Suprapubic skin (tissue), 4 donors: ENCODE measurements at regions not wholly inside any gene's neighbourhood (a gene's known extent, or its start where the extent isn't known, plus 50 kb on each side); places are given as distances from the start of the nearest gene placed in this dataset.
"Not testable (repeated sequence)": the region's sequence is repeated elsewhere in the genome, so short reads cannot be mapped to it uniquely, and the experiment has no call there.

ENCODE experiments used
- DNase-seq, 2 donors: peaks; one replicate each; pipeline ENCODE4 v3.0.0-alpha.2; 2019; ENCODE audit warnings: low spot score in 2 of 2
- H3K27ac ChIP-seq: fragments of 200-600 bp; sonication (generic); one replicate; pipeline ENCODE4 v1.5.1; 2019
- H3K27me3 ChIP-seq: fragments of 200-600 bp; sonication (generic); one replicate; pipeline ENCODE4 v1.5.1; 2019
- H3K36me3 ChIP-seq: fragments of 200-600 bp; sonication (generic); one replicate; pipeline ENCODE4 v1.5.1; 2019
- H3K4me1 ChIP-seq: fragments of 200-600 bp; sonication (generic); one replicate; pipeline ENCODE4 v1.5.1; 2019
- H3K4me3 ChIP-seq: fragments of 200-600 bp; sonication (generic); one replicate; pipeline ENCODE4 v1.5.1; 2019; ENCODE audit warnings: mild to moderate bottlenecking
- H3K9me3 ChIP-seq: fragments of 200-600 bp; sonication (generic); one replicate; pipeline ENCODE4 v1.5.1; 2019
- EP300 ChIP-seq: sonication (generic); formaldehyde crosslinking; IDR thresholded peaks from one replicate; pipeline ENCODE4 v1.6.1; 2017; ENCODE audit warnings: antibody characterized with exemption
- POLR2A ChIP-seq, 2 donors: fragments of 450-650 bp; IDR thresholded peaks; one replicate each; pipeline ENCODE4 v1.6.1; 2017; ENCODE audit warnings: antibody characterized with exemption in 2 of 2, mild to moderate bottlenecking in 2 of 2, moderate library complexity in 2 of 2
- POLR2AphosphoS5 ChIP-seq, 3 donors: sonication (generic); formaldehyde crosslinking; IDR thresholded peaks; one replicate each; pipeline ENCODE4 v1.6.1; 2017; ENCODE audit warnings: antibody characterized with exemption in 3 of 3
- WGBS: methylation state at CpG from one replicate; pipeline ENCODE4 v1.1.5; 2018; 5-methylcytosine and 5-hydroxymethylcytosine counted together
- TF ChIP-seq, protein P1 (sequence below), 2 donors: fragments of 200-600 bp in 1 of 2; fragments of 450-650 bp in 1 of 2; sonication (generic) in 1 of 2; IDR thresholded peaks; one replicate each; pipeline ENCODE4 v1.5.1; 2016 to 2019; ENCODE audit warnings: antibody characterized with exemption in 2 of 2, mild to moderate bottlenecking in 1 of 2, moderate library complexity in 1 of 2

DNA sequence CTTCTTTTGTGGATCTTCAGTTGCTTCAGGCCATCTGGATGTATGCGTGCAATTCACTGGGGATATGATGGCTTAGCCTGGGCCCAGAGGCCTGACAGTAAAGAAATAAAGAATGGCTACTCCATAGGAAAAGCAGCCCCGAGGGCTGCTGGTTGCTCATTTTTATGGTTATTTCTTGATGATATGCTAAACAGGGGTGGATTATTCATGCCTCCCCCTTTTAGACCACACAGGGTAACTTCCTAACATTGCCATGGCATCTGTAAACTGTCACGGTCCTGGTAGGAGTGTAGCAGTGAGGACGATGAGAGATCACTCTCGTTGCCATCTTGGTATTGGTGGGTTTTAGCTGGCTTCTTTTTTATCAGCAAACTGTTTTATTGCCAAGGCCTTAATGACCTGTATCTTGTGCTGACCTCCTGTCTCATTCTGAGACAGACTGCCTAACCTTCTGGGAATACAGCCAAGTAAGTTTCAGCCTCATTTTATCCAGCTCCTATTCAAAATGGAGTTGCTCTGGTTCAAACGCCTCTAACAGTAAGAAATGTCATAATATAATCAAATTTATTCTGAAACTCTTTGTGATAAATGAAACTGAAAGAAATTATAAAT lies 60.5 kb downstream of the DSEL start:
- no peaks in the 10 kb centered on the region for H3K27me3 ChIP-seq
- no peak for DNase-seq
- H3K36me3 ChIP-seq: no peaks in the 10 kb centered on the region
- peaks cover 3% of the 10 kb centered on the region for H3K9me3 ChIP-seq
- H3K27ac ChIP-seq: no peak overlapping the region
- no peak overlapping the region for H3K4me3 ChIP-seq
- no peaks in the 10 kb centered on the region for H3K4me1 ChIP-seq
- TF ChIP-seq POLR2AphosphoS5 (IDR thresholded peaks at IDR 0.05) (no peak), POLR2A (IDR thresholded peaks at IDR 0.05) (no peak), EP300 (no peak)
- TF ChIP-seq, protein P1, sequence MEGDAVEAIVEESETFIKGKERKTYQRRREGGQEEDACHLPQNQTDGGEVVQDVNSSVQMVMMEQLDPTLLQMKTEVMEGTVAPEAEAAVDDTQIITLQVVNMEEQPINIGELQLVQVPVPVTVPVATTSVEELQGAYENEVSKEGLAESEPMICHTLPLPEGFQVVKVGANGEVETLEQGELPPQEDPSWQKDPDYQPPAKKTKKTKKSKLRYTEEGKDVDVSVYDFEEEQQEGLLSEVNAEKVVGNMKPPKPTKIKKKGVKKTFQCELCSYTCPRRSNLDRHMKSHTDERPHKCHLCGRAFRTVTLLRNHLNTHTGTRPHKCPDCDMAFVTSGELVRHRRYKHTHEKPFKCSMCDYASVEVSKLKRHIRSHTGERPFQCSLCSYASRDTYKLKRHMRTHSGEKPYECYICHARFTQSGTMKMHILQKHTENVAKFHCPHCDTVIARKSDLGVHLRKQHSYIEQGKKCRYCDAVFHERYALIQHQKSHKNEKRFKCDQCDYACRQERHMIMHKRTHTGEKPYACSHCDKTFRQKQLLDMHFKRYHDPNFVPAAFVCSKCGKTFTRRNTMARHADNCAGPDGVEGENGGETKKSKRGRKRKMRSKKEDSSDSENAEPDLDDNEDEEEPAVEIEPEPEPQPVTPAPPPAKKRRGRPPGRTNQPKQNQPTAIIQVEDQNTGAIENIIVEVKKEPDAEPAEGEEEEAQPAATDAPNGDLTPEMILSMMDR (IDR thresholded peaks at IDR 0.05): no peak
- WGBS: 64% methylated on average over 6 of the region's 6 CpGs

DNA sequence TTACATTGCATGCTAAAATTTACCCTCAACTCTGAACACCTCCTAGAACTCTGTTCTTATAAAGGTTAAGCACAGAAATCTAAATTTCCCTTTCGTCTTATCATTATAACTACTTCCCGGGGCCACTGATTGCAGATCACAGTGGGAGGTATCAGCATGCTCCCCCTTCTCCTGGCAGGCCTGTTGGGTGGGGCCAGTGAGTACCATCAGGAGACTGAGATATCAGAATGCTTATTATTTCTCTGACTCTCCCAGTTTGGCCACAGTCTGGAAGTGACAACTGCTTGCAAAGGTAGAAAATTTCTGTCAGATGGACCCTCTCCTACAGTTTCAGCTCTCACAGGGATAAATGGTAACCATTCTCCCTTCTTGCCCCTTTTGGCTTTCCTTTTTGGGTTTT lies 62.6 kb downstream of the DSEL start:
- Histone ChIP-seq H3K9me3 (peaks cover 9% of the 10 kb centered on the region), H3K27me3 (no peaks in the 10 kb centered on the region), H3K4me3 (no peak overlapping the region), H3K36me3 (no peaks in the 10 kb centered on the region), H3K4me1 (no peaks in the 10 kb centered on the region), H3K27ac (no peak overlapping the region)
- DNase-seq: no peak
- TF ChIP-seq POLR2AphosphoS5 (IDR thresholded peaks at IDR 0.05) (no peak), POLR2A (IDR thresholded peaks at IDR 0.05) (no peak), EP300 (no peak)
- TF ChIP-seq, protein P1 (IDR thresholded peaks at IDR 0.05): no peak
- WGBS: 52% methylated on average over 2 of the region's 2 CpGs

DNA sequence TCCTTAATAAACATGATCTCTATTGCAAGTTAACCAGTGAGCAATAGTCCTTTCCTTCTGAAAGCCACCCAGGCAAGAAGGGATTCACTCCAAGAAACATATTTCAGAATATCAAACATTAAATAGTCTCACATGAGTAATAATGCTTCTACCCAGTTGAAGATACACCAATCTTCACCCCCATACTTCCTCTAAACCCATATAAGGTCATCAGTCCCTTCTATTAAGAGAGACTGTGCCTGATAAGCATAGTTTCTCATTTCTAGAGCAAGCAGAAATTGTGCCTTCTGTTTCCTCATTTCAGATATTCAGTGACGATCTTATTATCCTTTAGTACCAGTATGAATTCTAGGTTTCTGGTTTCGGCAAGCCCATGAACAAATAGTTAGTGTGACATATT lies 64.6 kb downstream of the DSEL start:
- 87% methylated on average over 2 of the region's 2 CpGs for WGBS
- no peak for TF ChIP-seq POLR2A (IDR thresholded peaks at IDR 0.05)
- H3K4me1 ChIP-seq: no peaks in the 10 kb centered on the region
- no peaks in the 10 kb centered on the region for H3K36me3 ChIP-seq
- H3K27me3 ChIP-seq: no peaks in the 10 kb centered on the region
- H3K27ac ChIP-seq: no peak overlapping the region
- no peak for DNase-seq
- H3K4me3 ChIP-seq: no peak overlapping the region
- peaks cover 9% of the 10 kb centered on the region for H3K9me3 ChIP-seq

DNA sequence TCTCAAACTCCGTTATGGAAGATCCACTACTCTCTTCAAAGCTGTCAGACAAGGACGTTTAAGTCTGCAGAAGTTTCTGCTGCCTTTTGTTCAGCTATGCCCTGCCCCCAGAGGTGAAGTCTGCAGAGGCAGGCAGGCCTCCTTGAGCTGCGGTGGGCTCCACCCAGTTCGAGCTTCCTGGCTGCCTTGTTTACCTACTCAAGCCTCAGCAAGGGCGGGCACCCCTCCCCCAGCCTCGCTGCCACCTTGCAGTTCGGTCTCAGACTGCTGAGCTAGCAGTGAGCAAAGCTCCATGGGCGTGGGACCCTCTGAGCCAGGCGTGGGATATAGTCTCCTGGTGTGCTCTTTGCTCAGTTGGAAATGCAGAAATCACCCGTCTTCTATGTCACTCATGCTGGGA lies 65.4 kb downstream of the DSEL start:
- not testable (repeated sequence) for H3K4me3 ChIP-seq, H3K36me3 ChIP-seq, H3K27me3 ChIP-seq, DNase-seq, H3K9me3 ChIP-seq, H3K4me1 ChIP-seq, H3K27ac ChIP-seq
- 80% methylated on average over 10 of the region's 10 CpGs for WGBS

DNA sequence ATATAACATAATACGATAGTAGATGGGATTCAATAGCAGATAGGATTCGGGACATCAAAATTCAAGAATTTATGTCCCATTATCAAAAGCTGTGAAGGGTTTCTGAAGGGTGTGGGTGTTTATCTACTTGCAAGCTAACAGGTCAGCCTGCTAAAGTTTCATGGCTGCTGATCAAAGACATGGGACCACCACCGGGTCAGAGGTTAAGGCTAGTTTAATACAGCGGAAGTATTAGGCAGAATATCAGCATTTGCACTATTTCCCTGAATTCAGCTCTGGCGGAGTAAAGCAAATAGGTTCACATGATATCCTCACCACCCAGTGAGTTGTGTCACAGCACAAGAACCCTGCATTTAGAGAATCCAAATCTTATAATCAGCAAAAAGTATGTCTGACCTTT lies 82.5 kb downstream of the DSEL start:
- WGBS: 88% methylated on average over 5 of the region's 5 CpGs

DNA sequence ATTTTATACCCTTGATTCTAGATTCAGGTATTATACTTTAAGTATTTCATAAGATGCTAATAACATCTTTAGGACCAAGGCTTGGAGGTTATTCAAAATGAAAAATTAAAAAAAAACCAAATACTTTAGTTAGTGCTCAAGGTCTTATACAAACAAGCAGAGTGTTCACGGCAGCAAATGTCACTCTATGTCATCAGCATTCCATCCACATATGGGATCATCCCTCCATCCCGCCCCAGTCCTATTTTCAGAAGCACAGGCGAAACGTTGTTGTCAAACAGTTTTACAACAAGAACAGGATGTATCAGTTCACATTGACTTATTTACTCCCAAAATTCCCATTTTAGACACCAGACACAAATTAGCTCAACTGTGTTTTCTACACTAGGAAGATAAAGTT lies 83.7 kb downstream of the DSEL start:
- Histone ChIP-seq H3K36me3 (no peaks in the 10 kb centered on the region), H3K4me3 (no peak overlapping the region), H3K4me1 (no peaks in the 10 kb centered on the region), H3K27me3 (no peaks in the 10 kb centered on the region), H3K9me3 (peaks cover 3% of the 10 kb centered on the region), H3K27ac (no peak overlapping the region)
- DNase-seq: no peak
- 49% methylated on average over 4 of the region's 4 CpGs for WGBS
- TF ChIP-seq POLR2AphosphoS5 (IDR thresholded peaks at IDR 0.05) (no peak), POLR2A (IDR thresholded peaks at IDR 0.05) (no peak), EP300 (no peak)
- TF ChIP-seq, protein P1 (IDR thresholded peaks at IDR 0.05): no peak

More for the DNA sequence above, 82.5 kb downstream of the DSEL start:
- no peak overlapping the region for H3K27ac ChIP-seq
- no peaks in the 10 kb centered on the region for H3K36me3 ChIP-seq
- no peak overlapping the region for H3K4me3 ChIP-seq
- no peak for DNase-seq
- no peaks in the 10 kb centered on the region for H3K27me3 ChIP-seq
- peaks cover 3% of the 10 kb centered on the region for H3K9me3 ChIP-seq
- no peak for TF ChIP-seq EP300
- TF ChIP-seq, protein P1 (IDR thresholded peaks at IDR 0.05): no peak
- no peak for TF ChIP-seq POLR2A (IDR thresholded peaks at IDR 0.05)
- H3K4me1 ChIP-seq: no peaks in the 10 kb centered on the region
